ENCODE measurements at regions not wholly inside any gene's neighbourhood (a gene's known extent, or its start where the extent isn't known, plus 50 kb on each side); places are given as distances from the start of the nearest gene placed in this dataset.

DNA sequence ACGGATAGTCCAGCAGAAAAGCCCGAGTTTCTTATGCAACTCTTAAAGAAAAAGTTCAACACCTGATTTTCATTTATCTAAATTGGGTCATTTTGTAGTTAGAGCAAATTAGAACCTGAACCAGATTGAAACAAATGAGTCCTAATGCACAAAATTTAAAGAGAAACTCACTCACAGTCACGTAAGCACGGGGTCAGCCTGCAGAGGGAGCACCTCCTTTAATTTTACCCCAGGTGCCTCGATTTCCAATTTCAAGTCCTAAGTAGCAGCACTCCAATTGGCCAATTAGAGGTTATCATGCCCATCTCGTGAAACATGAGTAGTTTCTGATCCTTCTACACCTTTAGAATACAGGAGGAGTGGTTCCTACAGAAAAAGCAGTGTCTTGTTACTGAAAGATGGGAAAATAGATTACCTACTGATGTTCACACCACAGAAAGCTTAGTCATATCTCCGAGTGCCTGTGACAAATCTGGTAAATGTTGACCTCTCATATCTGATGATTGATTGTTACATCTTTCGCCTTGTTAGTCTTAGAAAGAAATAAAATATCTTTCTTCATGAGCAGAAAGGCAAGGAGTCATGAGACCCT is 1929.8 kb upstream of the LRRTM1 start:
- TF ChIP-seq CTCF (IDR thresholded peaks at IDR 0.05) (no peak), POLR2A (IDR thresholded peaks at IDR 0.05) (no peak)
